ENCODE measurements at regions not wholly inside any gene's neighbourhood (a gene's known extent, or its start where the extent isn't known, plus 50 kb on each side); places are given as distances from the start of the nearest gene placed in this dataset.

- Histone ChIP-seq H3K9ac (ENCODE audit: insufficient read depth, low read length) (no peak overlapping the region), H4K20me1 (ENCODE audit: control insufficient read depth, extremely low read depth, insufficient read depth, low read length) (no peaks in the 10 kb centered on the region), H3K27ac (ENCODE audit: insufficient read depth, low read length) (no peak overlapping the region), H3K4me1 (ENCODE audit: control insufficient read depth, extremely low read depth, insufficient read depth, low read length) (no peaks in the 10 kb centered on the region), H3K4me2 (ENCODE audit: extremely low read depth, insufficient read depth, low read length) (no peak overlapping the region), H3K27me3 (ENCODE audit: control insufficient read depth, insufficient read depth, low read length) (peaks cover 7% of the 10 kb centered on the region), H3K4me3 (replicated peaks in 1 of 4; ENCODE audit: control extremely low read depth in 1 of 4, insufficient read depth in 1 of 4, low read depth in 3 of 4, low read length in 4 of 4) (no peak overlapping the region), H3K79me2 (ENCODE audit: control insufficient read depth, insufficient read depth, low read length) (no peaks in the 10 kb centered on the region), H2AFZ (ENCODE audit: low read length) (no peak overlapping the region), H3K36me3 (ENCODE audit: control insufficient read depth, insufficient read depth, low read length) (no peaks in the 10 kb centered on the region), H3K9me3 (ENCODE audit: control insufficient read depth, insufficient read depth, low read depth, low read length) (no peaks in the 10 kb centered on the region)
- no peak for DNase-seq (ENCODE audit: low read depth in 2 of 2)
- TF ChIP-seq CTCF (conservative IDR thresholded peaks at IDR 0.05 in 1 of 2, IDR thresholded peaks at IDR 0.05 in 1 of 2; ENCODE audit: low read depth in 1 of 2, low read length in 2 of 2) (no peak), EZH2 (IDR thresholded peaks at IDR 0.05; ENCODE audit: low read length, missing control alignments) (no peak)
Observed at GRCh38 chr10:78875932-78876331, 192.8 kb upstream of the ZMIZ1 start.

GRCh38 chr10:78876449-78876848 lies 192.3 kb upstream of the ZMIZ1 start:
- no peaks in the 10 kb centered on the region for H4K20me1 ChIP-seq (ENCODE audit: control insufficient read depth, extremely low read depth, insufficient read depth, low read length)
- H3K79me2 ChIP-seq (ENCODE audit: control insufficient read depth, insufficient read depth, low read length), result no peaks in the 10 kb centered on the region
- no peak overlapping the region for H3K9ac ChIP-seq (ENCODE audit: insufficient read depth, low read length)
- no peaks in the 10 kb centered on the region for H3K4me1 ChIP-seq (ENCODE audit: control insufficient read depth, extremely low read depth, insufficient read depth, low read length)
- H3K4me2 ChIP-seq (ENCODE audit: extremely low read depth, insufficient read depth, low read length), result no peak overlapping the region
- no peak overlapping the region for H3K4me3 ChIP-seq (replicated peaks in 1 of 4; ENCODE audit: control extremely low read depth in 1 of 4, insufficient read depth in 1 of 4, low read depth in 3 of 4, low read length in 4 of 4)
- H3K27me3 ChIP-seq (ENCODE audit: control insufficient read depth, insufficient read depth, low read length), result peaks cover 7% of the 10 kb centered on the region
- TF ChIP-seq EZH2 (IDR thresholded peaks at IDR 0.05; ENCODE audit: low read length, missing control alignments), result no peak
- no peak for TF ChIP-seq CTCF (conservative IDR thresholded peaks at IDR 0.05 in 1 of 2, IDR thresholded peaks at IDR 0.05 in 1 of 2; ENCODE audit: low read depth in 1 of 2, low read length in 2 of 2)
- H2AFZ ChIP-seq (ENCODE audit: low read length), result no peak overlapping the region
- no peaks in the 10 kb centered on the region for H3K9me3 ChIP-seq (ENCODE audit: control insufficient read depth, insufficient read depth, low read depth, low read length)
- no peak for DNase-seq (ENCODE audit: low read depth in 2 of 2)
- H3K27ac ChIP-seq (ENCODE audit: insufficient read depth, low read length), result no peak overlapping the region
- no peaks in the 10 kb centered on the region for H3K36me3 ChIP-seq (ENCODE audit: control insufficient read depth, insufficient read depth, low read length)

- Histone ChIP-seq H3K36me3 (ENCODE audit: control insufficient read depth, insufficient read depth, low read length) (no peaks in the 10 kb centered on the region), H3K9me3 (ENCODE audit: control insufficient read depth, insufficient read depth, low read depth, low read length) (no peaks in the 10 kb centered on the region), H3K4me1 (ENCODE audit: control insufficient read depth, extremely low read depth, insufficient read depth, low read length) (no peaks in the 10 kb centered on the region), H3K4me3 (replicated peaks in 1 of 4; ENCODE audit: control extremely low read depth in 1 of 4, insufficient read depth in 1 of 4, low read depth in 3 of 4, low read length in 4 of 4) (no peak overlapping the region), H3K79me2 (ENCODE audit: control insufficient read depth, insufficient read depth, low read length) (no peaks in the 10 kb centered on the region), H4K20me1 (ENCODE audit: control insufficient read depth, extremely low read depth, insufficient read depth, low read length) (no peaks in the 10 kb centered on the region), H3K27me3 (ENCODE audit: control insufficient read depth, insufficient read depth, low read length) (peaks cover 4% of the 10 kb centered on the region), H2AFZ (ENCODE audit: low read length) (no peak overlapping the region), H3K4me2 (ENCODE audit: extremely low read depth, insufficient read depth, low read length) (no peak overlapping the region), H3K27ac (ENCODE audit: insufficient read depth, low read length) (no peak overlapping the region), H3K9ac (ENCODE audit: insufficient read depth, low read length) (no peak overlapping the region)
- no peak for TF ChIP-seq CTCF (conservative IDR thresholded peaks at IDR 0.05 in 1 of 2, IDR thresholded peaks at IDR 0.05 in 1 of 2; ENCODE audit: low read depth in 1 of 2, low read length in 2 of 2)
- no peak for TF ChIP-seq EZH2 (IDR thresholded peaks at IDR 0.05; ENCODE audit: low read length, missing control alignments)
- DNase-seq (ENCODE audit: low read depth in 2 of 2), result no peak
Observed at GRCh38 chr10:78879621-78880020, 189.1 kb upstream of the ZMIZ1 start.
